ENCODE measurements at regions not wholly inside any gene's neighbourhood (a gene's known extent, or its start where the extent isn't known, plus 50 kb on each side); places are given as distances from the start of the nearest gene placed in this dataset.
A peak's percentile ranks its signal among the peaks of the same experiment; 100 is the strongest.

- no peaks in the 10 kb centered on the region for H3K4me1 ChIP-seq
- no peaks in the 10 kb centered on the region for H3K27me3 ChIP-seq
- no peaks in the 10 kb centered on the region for H3K36me3 ChIP-seq
- H3K4me3 ChIP-seq, result no peak overlapping the region
- H3K27ac ChIP-seq, result no peak overlapping the region
- no peaks in the 10 kb centered on the region for H3K9me3 ChIP-seq (replicated peaks)
- DNase-seq, result no peak
These were observed 79.8 kb upstream of the SLITRK6 start for GRCh38 chr13:85879014-85879413.

- peak in 1 of 2 experiments; percentile 46 for DNase-seq
- H3K4me1 ChIP-seq, result no peaks in the 10 kb centered on the region
These were observed 65.8 kb upstream of the SLITRK6 start for GRCh38 chr13:85864963-85865530.

GRCh38 chr13:85853901-85854663, 54.9 kb upstream of the SLITRK6 start:
- Histone ChIP-seq H3K36me3 (no peaks in the 10 kb centered on the region), H3K27ac (no peak overlapping the region), H3K27me3 (no peaks in the 10 kb centered on the region), H3K9me3 (replicated peaks) (no peaks in the 10 kb centered on the region), H3K4me1 (no peaks in the 10 kb centered on the region), H3K4me3 (no peak overlapping the region)
- DNase-seq, result no peak

More at GRCh38 chr13:85864963-85865530, 65.8 kb upstream of the SLITRK6 start:
- H3K36me3 ChIP-seq, result no peaks in the 10 kb centered on the region
- H3K27me3 ChIP-seq, result no peaks in the 10 kb centered on the region
- no peak overlapping the region for H3K4me3 ChIP-seq
- no peak overlapping the region for H3K27ac ChIP-seq
- no peaks in the 10 kb centered on the region for H3K9me3 ChIP-seq (replicated peaks)

GRCh38 chr13:85853161-85853894, 54.1 kb upstream of the SLITRK6 start:
- H3K9me3 ChIP-seq (replicated peaks), result no peaks in the 10 kb centered on the region
- no peak overlapping the region for H3K4me3 ChIP-seq
- H3K36me3 ChIP-seq, result no peaks in the 10 kb centered on the region
- no peaks in the 10 kb centered on the region for H3K4me1 ChIP-seq
- no peak for DNase-seq
- H3K27ac ChIP-seq, result no peak overlapping the region
- no peaks in the 10 kb centered on the region for H3K27me3 ChIP-seq

Measured in SJCRH30 (cell line).